HG03439 (cell line): ENCODE measurements at regions not wholly inside any gene's neighbourhood (a gene's known extent, or its start where the extent isn't known, plus 50 kb on each side); places are given as distances from the start of the nearest gene placed in this dataset.
"Not testable (repeated sequence)": the region's sequence is repeated elsewhere in the genome, so short reads cannot be mapped to it uniquely, and the experiment has no call there.

Source experiments
- ATAC-seq: cut with Tn5 transposase; IDR thresholded peaks from one replicate; pipeline ENCODE4 v1.9.1; 2021; ENCODE audit warnings: mild to moderate bottlenecking, moderate library complexity; ENCODE audit not compliant: unreplicated experiment

GRCh38 chr2:241956521-241957110 lies 87.1 kb downstream of the RTP5 start:
- ATAC-seq = no peak

GRCh38 chr2:241957276-241957675 lies 87.7 kb downstream of the RTP5 start:
- ATAC-seq = no peak

- no peak for ATAC-seq
These were observed 89.5 kb downstream of the RTP5 start for GRCh38 chr2:241958818-241959545.

GRCh38 chr2:241959751-241960269 lies 90.3 kb downstream of the RTP5 start:
- ATAC-seq = no peak

- no peak for ATAC-seq
These were observed 91.9 kb downstream of the RTP5 start for GRCh38 chr2:241961454-241961853.

- no peak for ATAC-seq
These were observed 94.6 kb downstream of the RTP5 start for GRCh38 chr2:241964133-241964532.

GRCh38 chr2:241965931-241966412 lies 96.4 kb downstream of the RTP5 start:
- ATAC-seq = peak; percentile 72

- no peak for ATAC-seq
These were observed 97.3 kb downstream of the RTP5 start for GRCh38 chr2:241966647-241967466.

GRCh38 chr2:241967467-241968144 lies 98.1 kb downstream of the RTP5 start:
- no peak for ATAC-seq

- ATAC-seq = no peak
These were observed 98.9 kb downstream of the RTP5 start for GRCh38 chr2:241968417-241968816.

GRCh38 chr2:241969182-241969581 lies 99.7 kb downstream of the RTP5 start:
- ATAC-seq = not testable (repeated sequence)

- no peak for ATAC-seq
These were observed 101.2 kb downstream of the RTP5 start for GRCh38 chr2:241970716-241971115.

- ATAC-seq = no peak
These were observed 104.6 kb downstream of the RTP5 start for GRCh38 chr2:241974096-241974495.

GRCh38 chr2:241974851-241975592 lies 105.5 kb downstream of the RTP5 start:
- no peak for ATAC-seq

- ATAC-seq = no peak
These were observed 106.2 kb downstream of the RTP5 start for GRCh38 chr2:241975593-241976284.

- no peak for ATAC-seq
These were observed 106.8 kb downstream of the RTP5 start for GRCh38 chr2:241976296-241976695.

- ATAC-seq = no peak
These were observed 108.2 kb downstream of the RTP5 start for GRCh38 chr2:241977557-241978300.

GRCh38 chr2:241978670-241979069 lies 109.1 kb downstream of the RTP5 start:
- no peak for ATAC-seq

- ATAC-seq = no peak
These were observed 110.7 kb downstream of the RTP5 start for GRCh38 chr2:241980193-241980592.
